Neuronal stem cell (in vitro differentiated cells): ENCODE measurements at regions not wholly inside any gene's neighbourhood (a gene's known extent, or its start where the extent isn't known, plus 50 kb on each side); places are given as distances from the start of the nearest gene placed in this dataset.

Experiments used
- DNase-seq: peaks from one replicate; pipeline ENCODE4 v3.0.0-alpha.2; 2013; ENCODE audit warnings: low spot score
- H2AFZ ChIP-seq: one replicate; pipeline ENCODE4 v1.6.1; 2013; ENCODE audit warnings: mild to moderate bottlenecking, low read length, inconsistent platforms
- H2AK5ac ChIP-seq: 2 replicates; pipeline ENCODE4 v1.6.1; 2013; ENCODE audit warnings: low read depth, mild to moderate bottlenecking, inconsistent platforms, low read length, moderate library complexity, mixed read lengths
- H2BK120ac ChIP-seq: 2 replicates; pipeline ENCODE4 v1.6.1; 2013; ENCODE audit warnings: low read depth, mild to moderate bottlenecking, inconsistent platforms, low read length, moderate library complexity, mixed read lengths
- H2BK12ac ChIP-seq: one replicate; pipeline ENCODE4 v1.6.1; 2013; ENCODE audit warnings: low read length, inconsistent platforms
- H2BK15ac ChIP-seq: 2 replicates; pipeline ENCODE4 v1.6.1; 2013; ENCODE audit warnings: mild to moderate bottlenecking, low read length, inconsistent platforms, mixed read lengths
- H2BK5ac ChIP-seq: one replicate; pipeline ENCODE4 v1.6.1; 2013; ENCODE audit warnings: inconsistent platforms, mild to moderate bottlenecking, low read length, moderate library complexity
- H3K14ac ChIP-seq: one replicate; pipeline ENCODE4 v1.6.1; 2013; ENCODE audit warnings: low read length, inconsistent platforms
- H3K18ac ChIP-seq: 2 replicates; pipeline ENCODE4 v1.6.1; 2013; ENCODE audit warnings: low read length, inconsistent platforms
- H3K23ac ChIP-seq: 2 replicates; pipeline ENCODE4 v1.6.1; 2013; ENCODE audit warnings: low read depth, mild to moderate bottlenecking, mixed read lengths, low read length, inconsistent platforms; ENCODE audit not compliant: poor library complexity
- H3K27ac ChIP-seq: replicated peaks from 3 replicates; pipeline ENCODE4 v1.5.1; 2013; ENCODE audit warnings: low read length, inconsistent platforms
- H3K27me3 ChIP-seq, 3 experiments: 2 replicates each; pipeline ENCODE4 v1.6.1; 2013; ENCODE audit warnings: low read length in 3 of 3, mild to moderate bottlenecking in 2 of 3, inconsistent platforms in 1 of 3, low read depth in 1 of 3, mixed read lengths in 1 of 3, moderate library complexity in 1 of 3; ENCODE audit not compliant: control insufficient read depth in 3 of 3, insufficient read depth in 3 of 3
- H3K36me3 ChIP-seq, 2 donors: replicated peaks in 1 of 2; 2 replicates each; pipeline ENCODE4 v1.6.1; 2013; ENCODE audit warnings: low read length in 2 of 2; ENCODE audit not compliant: control insufficient read depth in 2 of 2, insufficient read depth in 2 of 2
- H3K4ac ChIP-seq: 2 replicates; pipeline ENCODE4 v1.6.1; 2013; ENCODE audit warnings: inconsistent platforms, mild to moderate bottlenecking, low read length, moderate library complexity
- H3K4me1 ChIP-seq, 2 donors: 1 replicate in 1 of 2; 2 replicates in 1 of 2; pipeline ENCODE4 v1.6.1; 2013; ENCODE audit warnings: low read length in 2 of 2, low read depth in 1 of 2; ENCODE audit not compliant: control insufficient read depth in 2 of 2, insufficient read depth in 1 of 2
- H3K4me2 ChIP-seq: one replicate; pipeline ENCODE4 v1.6.1; 2013; ENCODE audit warnings: mild to moderate bottlenecking, low read length, inconsistent platforms; ENCODE audit not compliant: insufficient read depth, poor library complexity, severe bottlenecking
- H3K4me3 ChIP-seq, 2 donors: 2 replicates each; pipeline ENCODE4 v1.5.1; 2013; ENCODE audit warnings: low read length in 2 of 2, mild to moderate bottlenecking in 2 of 2, inconsistent platforms in 1 of 2, moderate library complexity in 1 of 2
- H3K79me1 ChIP-seq: one replicate; pipeline ENCODE4 v1.6.1; 2013; ENCODE audit warnings: low read depth, mild to moderate bottlenecking, inconsistent platforms, low read length, moderate library complexity
- H3K9ac ChIP-seq: one replicate; pipeline ENCODE4 v1.6.1; 2013; ENCODE audit warnings: mild to moderate bottlenecking, low read depth, low read length, inconsistent platforms; ENCODE audit not compliant: poor library complexity
- H3K9me3 ChIP-seq, 2 donors: replicated peaks in 1 of 2; 2 replicates each; pipeline versions ENCODE3 to v1.6.1; 2013; ENCODE audit warnings: low read length in 2 of 2, mild to moderate bottlenecking in 2 of 2, inconsistent platforms in 1 of 2, low read depth in 1 of 2, mixed read lengths in 1 of 2, moderate library complexity in 1 of 2; ENCODE audit not compliant: control insufficient read depth in 2 of 2, insufficient read depth in 1 of 2
- H4K8ac ChIP-seq: one replicate; pipeline ENCODE4 v1.6.1; 2013; ENCODE audit warnings: low read depth, mild to moderate bottlenecking, inconsistent platforms, low read length, moderate library complexity
- H4K91ac ChIP-seq: one replicate; pipeline ENCODE4 v1.6.1; 2013; ENCODE audit warnings: low read length, low read depth, mild to moderate bottlenecking, inconsistent platforms; ENCODE audit not compliant: poor library complexity
- WGBS, 2 donors: extraction: QIAGEN DNeasy Blood & Tissue Kit; methylation state at CpG; one replicate each; pipeline ENCODE4 v1.1.7; 2013; ENCODE audit warnings: missing lambda C conversion rate in 2 of 2, mixed read lengths in 1 of 2; ENCODE audit not compliant: insufficient read length in 2 of 2, insufficient replicate concordance in 1 of 2; ENCODE audit errors: extremely low coverage in 2 of 2; 5-methylcytosine and 5-hydroxymethylcytosine counted together

- Histone ChIP-seq H2AK5ac (no peak overlapping the region), H3K9me3 (no peaks in the 10 kb centered on the region), H2BK15ac (no peak overlapping the region), H3K18ac (no peak overlapping the region), H3K4me1 (peaks cover 0 to 3% of the 10 kb centered on the region in 2 donors), H2AFZ (no peak overlapping the region), H3K14ac (no peak overlapping the region), H3K23ac (no peak overlapping the region), H2BK12ac (no peak overlapping the region), H3K79me1 (no peaks in the 10 kb centered on the region), H3K4me3 (no peak overlapping the region), H3K4me2 (no peak overlapping the region), H3K4ac (no peak overlapping the region), H4K91ac (no peak overlapping the region), H3K36me3 (no peaks in the 10 kb centered on the region), H2BK5ac (no peak overlapping the region), H3K9ac (no peak overlapping the region), H3K27ac (no peak overlapping the region), H2BK120ac (no peak overlapping the region), H4K8ac (no peak overlapping the region), H3K27me3 (no peaks in the 10 kb centered on the region)
- WGBS, 2 donors, result no CpG with 5 or more reads among the region's 2 CpGs
- no peak for DNase-seq
Observed at GRCh38 chr6:105800398-105800797, 285.7 kb upstream of the PRDM1 start.

GRCh38 chr6:105799056-105799455, 287.1 kb upstream of the PRDM1 start:
- H3K4me1 ChIP-seq, result peaks cover 0 to 5% of the 10 kb centered on the region in 2 donors
- H3K4me3 ChIP-seq, result peak overlapping the region in 1 of 2 donors; percentile 60
- WGBS, 2 donors, result no CpG with 5 or more reads among the region's 2 CpGs
- H3K27me3 ChIP-seq, result no peaks in the 10 kb centered on the region
- no peaks in the 10 kb centered on the region for H3K79me1 ChIP-seq
- H2BK5ac ChIP-seq, result no peak overlapping the region
- H3K9me3 ChIP-seq, result no peaks in the 10 kb centered on the region
- H2BK15ac ChIP-seq, result no peak overlapping the region
- H3K4ac ChIP-seq, result no peak overlapping the region
- H3K23ac ChIP-seq, result no peak overlapping the region
- no peak overlapping the region for H3K14ac ChIP-seq
- H3K4me2 ChIP-seq, result no peak overlapping the region
- H3K27ac ChIP-seq, result peak overlapping the region; percentile 47
- H2AFZ ChIP-seq, result no peak overlapping the region
- no peak overlapping the region for H3K18ac ChIP-seq
- H4K8ac ChIP-seq, result no peak overlapping the region
- no peaks in the 10 kb centered on the region for H3K36me3 ChIP-seq
- H2BK120ac ChIP-seq, result no peak overlapping the region
- H2AK5ac ChIP-seq, result peak overlapping the region; percentile 67
- no peak overlapping the region for H4K91ac ChIP-seq
- H3K9ac ChIP-seq, result no peak overlapping the region
- no peak for DNase-seq
- no peak overlapping the region for H2BK12ac ChIP-seq

DNA sequence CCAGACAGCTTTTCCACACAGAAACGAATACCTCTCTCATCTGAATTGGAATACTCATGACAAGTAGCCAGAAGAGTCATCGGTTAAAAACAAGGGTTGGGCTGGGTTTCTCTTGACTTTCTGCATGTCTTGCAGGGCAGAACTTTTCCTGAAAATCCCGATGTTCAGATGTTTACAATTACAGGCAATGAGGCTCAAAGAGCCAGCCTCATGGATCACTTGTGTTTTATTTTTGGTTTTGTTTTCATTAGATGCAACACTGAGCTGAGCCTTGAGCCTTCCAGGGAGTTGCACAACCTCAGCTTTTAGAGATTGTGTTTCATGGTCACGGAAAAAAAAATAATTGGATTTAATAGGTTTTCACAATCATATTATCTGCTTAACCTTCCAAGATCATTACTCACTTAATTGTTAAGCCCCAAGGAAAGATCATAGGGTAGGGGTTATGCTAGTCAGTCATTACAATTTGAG, 288.1 kb upstream of the PRDM1 start:
- Histone ChIP-seq H4K91ac (no peak overlapping the region), H3K79me1 (no peaks in the 10 kb centered on the region), H3K27me3 (no peaks in the 10 kb centered on the region), H2AFZ (no peak overlapping the region), H3K4me1 (peaks cover 0 to 5% of the 10 kb centered on the region in 2 donors), H4K8ac (no peak overlapping the region), H3K14ac (no peak overlapping the region), H2BK120ac (no peak overlapping the region), H3K23ac (no peak overlapping the region), H3K4me3 (no peak overlapping the region), H3K4me2 (no peak overlapping the region), H3K9me3 (no peaks in the 10 kb centered on the region), H3K36me3 (no peaks in the 10 kb centered on the region), H3K27ac (no peak overlapping the region), H2BK12ac (no peak overlapping the region), H2BK15ac (no peak overlapping the region), H3K4ac (no peak overlapping the region), H2AK5ac (no peak overlapping the region), H3K18ac (no peak overlapping the region), H3K9ac (no peak overlapping the region), H2BK5ac (no peak overlapping the region)
- WGBS, 2 donors, result no CpG with 5 or more reads among the region's 4 CpGs
- DNase-seq, result no peak

DNA sequence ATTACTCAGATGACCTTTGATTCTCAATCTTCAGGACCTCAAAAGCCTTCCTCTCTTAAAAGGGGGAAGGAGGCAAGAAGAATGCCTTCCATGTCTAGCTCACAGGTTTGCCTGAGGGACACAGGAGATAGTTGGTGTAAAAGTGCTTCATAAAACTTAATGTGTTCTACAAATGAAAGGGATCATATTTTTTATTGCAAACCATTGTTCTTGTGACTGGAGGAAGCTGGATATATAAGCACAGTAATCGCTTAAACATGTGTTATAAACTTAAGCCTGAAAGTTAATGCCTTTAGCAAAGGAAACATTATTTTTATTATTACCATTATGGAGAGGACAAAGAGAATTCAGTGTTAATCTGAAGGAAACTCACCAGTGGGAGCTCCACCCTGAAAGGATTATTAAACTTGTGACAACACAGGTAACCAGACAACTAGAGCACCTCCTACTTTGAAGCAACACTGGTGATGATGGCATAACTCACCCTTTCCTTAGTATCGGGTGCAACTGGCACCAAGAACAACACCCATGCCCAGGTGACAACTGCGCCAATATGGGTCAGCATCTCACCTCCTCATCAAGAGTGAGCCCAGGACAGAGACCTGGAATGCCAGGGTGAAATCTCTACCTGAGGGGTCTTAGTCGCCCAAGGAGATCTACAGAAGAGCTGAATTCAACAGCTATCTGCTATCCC, 288.7 kb upstream of the PRDM1 start:
- Histone ChIP-seq H3K4me1 (peaks cover 0 to 5% of the 10 kb centered on the region in 2 donors), H3K36me3 (no peaks in the 10 kb centered on the region), H3K23ac (no peak overlapping the region), H2AK5ac (no peak overlapping the region), H3K18ac (no peak overlapping the region), H3K79me1 (no peaks in the 10 kb centered on the region), H2AFZ (no peak overlapping the region), H3K9me3 (no peaks in the 10 kb centered on the region), H2BK12ac (no peak overlapping the region), H3K4ac (no peak overlapping the region), H3K4me2 (no peak overlapping the region), H3K14ac (no peak overlapping the region), H2BK120ac (no peak overlapping the region), H2BK5ac (no peak overlapping the region), H3K27me3 (no peaks in the 10 kb centered on the region), H2BK15ac (no peak overlapping the region), H3K9ac (no peak overlapping the region), H4K8ac (no peak overlapping the region), H3K4me3 (no peak overlapping the region), H4K91ac (no peak overlapping the region), H3K27ac (no peak overlapping the region)
- no peak for DNase-seq
- no CpG with 5 or more reads among the region's 4 CpGs for WGBS, 2 donors
